Thoracic aorta (tissue), 2 donors: ENCODE measurements at regions not wholly inside any gene's neighbourhood (a gene's known extent, or its start where the extent isn't known, plus 50 kb on each side); places are given as distances from the start of the nearest gene placed in this dataset.

Source experiments
- ATAC-seq: fragments of 150-250 bp; one replicate; pipeline ENCODE4 v1.8.0; 2017; ENCODE audit warnings: low read depth; ENCODE audit not compliant: insufficient number of reproducible peaks, low FRiP score
- DNase-seq: peaks from one replicate; pipeline ENCODE4 v3.0.0-alpha.2; 2020; ENCODE audit warnings: low spot score
- H3K27ac ChIP-seq, 2 donors: fragments of 200-600 bp; sonication (generic); 1 replicate in 1 of 2; 2 replicates in 1 of 2; pipeline ENCODE4 v1.5.1; 2016; ENCODE audit warnings: mild to moderate bottlenecking in 2 of 2, moderate library complexity in 2 of 2
- H3K27me3 ChIP-seq: fragments of 200-600 bp; sonication (generic); replicated peaks from 2 replicates; pipeline ENCODE4 v1.6.0; 2016; ENCODE audit warnings: mild to moderate bottlenecking; ENCODE audit not compliant: insufficient read depth
- H3K36me3 ChIP-seq: fragments of 200-600 bp; sonication (generic); one replicate; pipeline ENCODE4 v1.5.1; 2016
- H3K4me1 ChIP-seq, 2 donors: fragments of 200-600 bp; sonication (generic); 1 replicate in 1 of 2; 2 replicates in 1 of 2; pipeline versions ENCODE4 v1.5.1 to v1.6.0; 2016; ENCODE audit warnings: low read depth in 2 of 2, mild to moderate bottlenecking in 1 of 2; ENCODE audit not compliant: control insufficient read depth in 1 of 2
- H3K4me3 ChIP-seq: fragments of 200-600 bp; sonication (generic); 2 replicates; pipeline ENCODE4 v1.5.1; 2016; ENCODE audit warnings: mild to moderate bottlenecking
- H3K9me3 ChIP-seq: fragments of 200-600 bp; sonication (generic); 2 replicates; pipeline ENCODE4 v1.5.1; 2016
- TF ChIP-seq, protein P1 (sequence below): fragments of 200-600 bp; sonication (generic); IDR thresholded peaks from one replicate; pipeline ENCODE4 v1.5.1; 2019; ENCODE audit warnings: antibody characterized with exemption

DNA sequence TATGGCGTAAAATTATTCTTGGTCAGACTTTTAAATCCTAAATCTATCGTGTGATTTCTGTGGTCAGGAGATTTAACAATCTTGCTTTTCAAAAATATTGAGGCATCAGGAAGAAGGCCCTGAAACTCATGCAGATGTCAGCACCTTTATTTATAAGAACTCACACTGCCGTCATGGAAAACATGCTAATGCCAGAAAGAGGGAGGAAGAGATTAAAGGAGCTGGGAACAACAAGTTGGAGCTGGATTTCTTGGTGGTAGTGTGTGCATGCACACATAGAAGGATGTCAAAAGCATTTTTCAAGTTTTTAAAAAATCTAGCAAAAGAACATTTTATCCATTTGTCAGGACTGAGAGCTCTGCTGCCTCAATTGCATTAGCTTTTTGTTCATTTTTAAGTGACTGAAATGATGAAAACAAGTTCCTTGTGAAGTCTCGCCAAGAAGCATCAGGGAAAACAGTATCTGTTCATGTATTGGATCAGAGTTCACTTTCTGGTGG is 342.5 kb downstream of the SPRY2 start:
- TF ChIP-seq, protein P1, sequence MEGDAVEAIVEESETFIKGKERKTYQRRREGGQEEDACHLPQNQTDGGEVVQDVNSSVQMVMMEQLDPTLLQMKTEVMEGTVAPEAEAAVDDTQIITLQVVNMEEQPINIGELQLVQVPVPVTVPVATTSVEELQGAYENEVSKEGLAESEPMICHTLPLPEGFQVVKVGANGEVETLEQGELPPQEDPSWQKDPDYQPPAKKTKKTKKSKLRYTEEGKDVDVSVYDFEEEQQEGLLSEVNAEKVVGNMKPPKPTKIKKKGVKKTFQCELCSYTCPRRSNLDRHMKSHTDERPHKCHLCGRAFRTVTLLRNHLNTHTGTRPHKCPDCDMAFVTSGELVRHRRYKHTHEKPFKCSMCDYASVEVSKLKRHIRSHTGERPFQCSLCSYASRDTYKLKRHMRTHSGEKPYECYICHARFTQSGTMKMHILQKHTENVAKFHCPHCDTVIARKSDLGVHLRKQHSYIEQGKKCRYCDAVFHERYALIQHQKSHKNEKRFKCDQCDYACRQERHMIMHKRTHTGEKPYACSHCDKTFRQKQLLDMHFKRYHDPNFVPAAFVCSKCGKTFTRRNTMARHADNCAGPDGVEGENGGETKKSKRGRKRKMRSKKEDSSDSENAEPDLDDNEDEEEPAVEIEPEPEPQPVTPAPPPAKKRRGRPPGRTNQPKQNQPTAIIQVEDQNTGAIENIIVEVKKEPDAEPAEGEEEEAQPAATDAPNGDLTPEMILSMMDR, result no peak
- H3K27ac ChIP-seq, result no peak overlapping the region
- ATAC-seq (no peak), DNase-seq (no peak)
- no peaks in the 10 kb centered on the region for H3K27me3 ChIP-seq
- H3K36me3 ChIP-seq, result no peaks in the 10 kb centered on the region
- no peak overlapping the region for H3K4me3 ChIP-seq
- H3K4me1 ChIP-seq, result peaks cover 0 to 20% of the 10 kb centered on the region in 2 donors
- H3K9me3 ChIP-seq, result no peaks in the 10 kb centered on the region

DNA sequence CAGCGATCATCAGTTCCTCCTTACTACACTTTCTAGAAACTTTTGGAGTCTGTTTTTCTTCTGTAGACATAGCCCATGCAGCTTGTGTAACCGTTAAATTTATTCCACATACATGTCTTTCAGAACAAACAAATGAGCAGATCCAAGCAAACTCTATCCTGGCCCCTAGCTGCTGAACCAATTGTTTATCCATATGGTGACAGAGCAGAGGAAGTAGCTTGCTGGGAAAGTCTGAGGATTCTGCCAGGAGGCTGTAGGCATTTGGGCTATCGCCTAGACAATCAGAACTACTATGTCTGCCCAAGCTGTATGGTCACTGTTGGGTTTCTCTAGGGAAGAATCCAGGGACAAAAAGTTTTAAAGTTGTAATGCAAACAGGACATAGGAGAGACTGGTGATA is 343.7 kb downstream of the SPRY2 start:
- Histone ChIP-seq H3K36me3 (no peaks in the 10 kb centered on the region), H3K9me3 (no peaks in the 10 kb centered on the region), H3K4me3 (no peak overlapping the region), H3K27me3 (no peaks in the 10 kb centered on the region), H3K27ac (no peak overlapping the region), H3K4me1 (peaks cover 0 to 20% of the 10 kb centered on the region in 2 donors)
- TF ChIP-seq, protein P1, result no peak
- DNase-seq, result no peak
- no peak for ATAC-seq

DNA sequence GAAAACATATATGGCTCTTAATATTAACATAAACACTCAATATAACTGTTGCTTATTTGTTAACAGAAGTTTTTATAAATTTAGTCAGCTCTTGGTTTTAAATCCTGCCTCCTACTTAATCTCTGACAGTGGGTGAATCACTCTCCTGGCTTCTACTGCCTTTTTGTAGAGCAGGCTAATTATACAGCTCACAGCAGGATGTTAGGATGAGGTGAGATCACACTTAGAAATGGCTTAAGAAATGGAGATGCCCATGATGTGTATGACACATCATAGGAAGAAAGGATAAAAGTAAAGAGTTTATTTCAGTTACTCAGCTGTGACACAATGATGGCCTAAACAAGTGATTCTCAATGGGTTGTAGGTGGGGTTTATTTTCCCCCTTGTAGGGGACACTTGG is 345.6 kb downstream of the SPRY2 start:
- TF ChIP-seq, protein P1, result no peak
- Histone ChIP-seq H3K27ac (no peak overlapping the region), H3K9me3 (no peaks in the 10 kb centered on the region), H3K4me3 (no peak overlapping the region), H3K36me3 (no peaks in the 10 kb centered on the region), H3K27me3 (no peaks in the 10 kb centered on the region), H3K4me1 (peaks cover 0 to 6% of the 10 kb centered on the region in 2 donors)
- ATAC-seq (no peak), DNase-seq (no peak)

DNA sequence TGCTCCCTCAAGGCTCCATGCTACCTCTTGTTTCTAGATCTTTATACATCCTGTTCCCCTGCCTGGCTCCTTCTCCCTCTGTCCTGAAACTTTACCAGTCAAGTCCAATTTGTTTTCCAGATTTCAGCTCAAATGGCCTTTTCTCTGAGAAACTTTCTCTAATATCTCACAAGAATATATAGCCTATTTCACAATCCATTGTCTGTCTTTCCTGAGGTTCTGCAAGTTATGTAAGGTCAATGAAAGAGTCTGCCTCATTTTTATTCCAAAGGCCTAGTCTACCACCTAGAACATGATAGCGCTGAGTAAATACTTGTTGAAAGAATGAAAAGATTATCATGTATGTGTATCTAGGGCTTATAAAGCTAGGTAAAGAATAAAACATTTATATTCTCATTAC is 348.8 kb downstream of the SPRY2 start:
- no peak overlapping the region for H3K27ac ChIP-seq
- DNase-seq (no peak), ATAC-seq (no peak)
- no peak overlapping the region for H3K4me3 ChIP-seq
- H3K27me3 ChIP-seq, result no peaks in the 10 kb centered on the region
- TF ChIP-seq, protein P1, result no peak
- no peaks in the 10 kb centered on the region for H3K9me3 ChIP-seq
- no peaks in the 10 kb centered on the region for H3K4me1 ChIP-seq
- H3K36me3 ChIP-seq, result no peaks in the 10 kb centered on the region

DNA sequence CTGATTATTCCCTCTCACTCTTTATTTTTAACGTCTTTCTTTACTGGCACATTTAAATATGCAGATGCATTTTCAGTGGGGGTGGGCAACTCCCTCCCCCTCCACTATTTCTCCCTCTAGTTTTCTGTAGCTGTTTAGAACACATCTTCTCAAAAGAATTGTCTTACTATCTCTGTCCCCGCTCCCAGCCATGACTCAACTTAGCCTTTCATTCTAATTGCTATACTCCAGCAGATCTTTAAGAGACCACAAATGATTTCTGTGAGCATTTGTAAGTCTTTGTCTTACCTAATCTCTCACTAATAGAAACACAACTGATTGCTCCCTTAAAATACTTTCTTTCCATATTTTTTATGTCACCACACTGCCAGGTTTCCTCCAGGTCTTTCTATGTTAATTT is 350.9 kb downstream of the SPRY2 start:
- no peaks in the 10 kb centered on the region for H3K27me3 ChIP-seq
- DNase-seq (no peak), ATAC-seq (no peak)
- TF ChIP-seq, protein P1, result no peak
- H3K9me3 ChIP-seq, result no peaks in the 10 kb centered on the region
- H3K4me3 ChIP-seq, result no peak overlapping the region
- no peaks in the 10 kb centered on the region for H3K36me3 ChIP-seq
- no peaks in the 10 kb centered on the region for H3K4me1 ChIP-seq
- no peak overlapping the region for H3K27ac ChIP-seq
